GM19328 (cell line): ENCODE measurements at regions not wholly inside any gene's neighbourhood (a gene's known extent, or its start where the extent isn't known, plus 50 kb on each side); places are given as distances from the start of the nearest gene placed in this dataset.
A peak's percentile ranks its signal among the peaks of the same experiment; 100 is the strongest.
"Not testable (repeated sequence)": the region's sequence is repeated elsewhere in the genome, so short reads cannot be mapped to it uniquely, and the experiment has no call there.

Source experiments
- ATAC-seq: cut with Tn5 transposase; IDR thresholded peaks from one replicate; pipeline ENCODE4 v1.9.1; 2021; ENCODE audit warnings: mild to moderate bottlenecking, moderate library complexity; ENCODE audit not compliant: unreplicated experiment

DNA sequence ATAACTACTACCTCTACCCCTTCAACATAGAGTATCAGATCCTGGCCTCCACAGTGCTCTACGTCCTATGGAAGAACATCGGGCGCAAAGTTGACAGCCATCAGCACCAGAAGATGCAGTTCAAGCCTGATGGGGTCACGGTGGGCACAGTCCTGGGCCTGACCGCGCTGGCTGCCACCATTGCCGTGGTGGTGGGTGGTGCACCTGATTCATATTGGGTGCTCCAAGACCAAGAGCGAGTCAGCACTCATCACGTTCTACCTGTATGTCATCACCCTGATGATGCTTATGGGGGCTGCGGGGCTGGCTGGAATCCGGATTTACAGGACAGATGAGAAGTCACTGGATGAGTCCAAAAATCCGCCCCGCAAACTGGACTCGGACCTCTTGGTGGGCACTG, 846.4 kb downstream of the RPIA start:
- not testable (repeated sequence) for ATAC-seq

DNA sequence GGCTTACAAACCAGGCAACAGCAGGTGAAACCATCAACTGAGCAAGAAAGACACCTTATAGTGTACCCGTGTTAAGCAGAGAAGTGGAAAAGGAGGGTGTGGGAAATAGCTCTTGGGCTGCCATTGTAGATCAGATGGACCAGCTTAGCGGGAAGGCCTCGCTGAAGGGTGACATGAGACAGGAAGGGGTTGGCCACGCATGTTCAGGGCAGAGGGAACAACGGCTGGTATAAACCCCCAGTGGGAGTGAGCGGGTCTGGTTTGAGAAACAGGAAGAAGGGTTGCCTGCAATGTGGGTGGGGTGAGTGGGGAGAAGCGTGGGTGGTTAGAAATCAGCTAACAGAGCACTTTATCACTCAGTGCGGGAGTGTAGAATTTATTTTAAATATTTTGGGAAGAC, 852.6 kb downstream of the RPIA start:
- not testable (repeated sequence) for ATAC-seq

DNA sequence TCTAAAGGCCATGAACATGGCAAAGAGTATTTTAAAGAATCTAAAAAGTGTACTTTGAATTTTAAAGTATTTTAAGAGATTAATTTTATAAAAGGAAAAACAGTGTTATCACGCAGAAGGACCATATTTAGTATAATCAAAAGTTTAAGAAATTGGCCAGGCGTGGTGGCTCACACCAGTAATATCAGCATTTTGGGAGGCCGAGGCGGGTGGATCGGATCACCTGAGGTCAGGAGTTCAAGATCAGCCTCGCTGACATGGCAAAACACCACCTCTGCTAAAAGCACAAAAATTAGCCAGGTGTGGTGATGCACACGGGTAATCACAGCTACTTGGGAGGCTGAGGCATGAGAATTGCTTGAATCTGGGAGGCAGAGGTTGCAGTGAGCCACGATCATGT, 887.7 kb downstream of the RPIA start:
- ATAC-seq, result not testable (repeated sequence)

DNA sequence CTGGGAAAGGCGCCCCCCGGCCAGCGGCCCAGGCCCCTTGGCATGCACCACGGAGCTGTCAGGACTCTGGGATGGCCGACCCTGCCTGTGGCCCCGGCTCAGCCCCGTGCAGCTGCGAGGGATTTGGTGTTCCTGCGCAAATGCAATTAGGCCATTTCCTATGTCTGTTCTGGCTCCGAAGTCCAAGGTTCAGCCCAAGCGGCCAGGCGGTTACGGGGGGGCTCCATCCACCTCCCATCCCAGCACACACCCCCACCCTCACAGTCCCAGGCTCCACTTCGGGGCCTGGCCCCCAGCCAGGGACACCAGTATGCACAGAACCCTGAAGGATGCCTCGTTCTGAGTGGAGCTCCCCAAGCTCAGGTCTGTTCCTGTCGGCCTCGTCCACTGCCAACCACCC, 891.3 kb downstream of the RPIA start:
- ATAC-seq, result not testable (repeated sequence)

DNA sequence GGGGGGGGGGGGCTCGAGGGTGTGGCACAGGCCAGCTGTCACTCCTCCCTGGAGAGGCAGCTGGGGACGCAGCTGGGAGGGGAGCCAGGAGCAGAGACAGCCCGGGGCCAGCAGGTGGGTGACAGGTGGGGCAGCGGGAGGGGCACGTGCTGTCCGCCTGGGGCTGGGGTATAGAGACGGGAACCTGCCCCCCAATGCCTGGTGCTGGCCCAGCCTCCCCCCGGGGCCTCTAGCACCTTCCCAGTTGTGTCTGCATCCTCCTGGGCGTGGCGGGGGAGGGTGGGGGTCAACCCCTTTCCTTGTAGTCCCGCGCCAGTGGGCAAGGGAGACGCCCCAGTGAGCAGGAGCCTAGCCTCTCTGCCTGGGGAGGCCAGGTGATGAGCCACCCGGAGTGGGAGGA, 892.6 kb downstream of the RPIA start:
- ATAC-seq, result not testable (repeated sequence)

DNA sequence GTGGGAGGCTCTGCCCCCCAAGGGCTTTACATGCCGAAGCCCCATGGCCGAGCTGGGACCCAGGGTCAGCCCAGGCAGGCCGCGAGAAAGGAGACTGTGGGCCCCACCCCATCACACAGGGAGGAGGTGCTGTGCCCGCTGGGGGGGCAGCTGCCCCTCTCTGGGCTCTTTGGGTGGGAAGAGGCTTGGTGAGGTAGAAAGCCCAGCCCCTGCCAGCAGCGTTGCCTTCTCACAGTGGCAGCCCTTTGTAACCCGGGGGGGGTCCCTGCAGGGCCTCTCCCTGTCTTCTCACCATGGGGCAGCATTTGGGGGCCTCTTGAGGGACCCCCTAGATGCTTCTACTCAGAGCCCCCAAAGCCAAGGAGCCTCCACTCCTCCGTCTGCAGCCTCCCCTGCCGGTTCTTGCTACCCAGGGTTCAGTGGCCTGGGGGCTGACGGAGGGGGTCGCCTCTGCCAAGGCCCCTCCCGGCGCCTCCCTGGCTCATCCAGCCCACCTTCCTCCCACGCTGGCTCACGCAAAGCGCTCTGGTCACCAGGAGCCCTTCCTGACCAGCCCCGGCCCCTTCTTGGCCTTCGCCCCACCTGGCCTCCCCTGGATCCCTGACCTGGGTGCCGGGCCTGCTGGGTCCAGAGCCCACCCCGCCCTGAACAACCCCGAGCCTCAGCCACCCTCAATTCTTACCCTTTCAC, 893.5 kb downstream of the RPIA start:
- ATAC-seq, result not testable (repeated sequence)

DNA sequence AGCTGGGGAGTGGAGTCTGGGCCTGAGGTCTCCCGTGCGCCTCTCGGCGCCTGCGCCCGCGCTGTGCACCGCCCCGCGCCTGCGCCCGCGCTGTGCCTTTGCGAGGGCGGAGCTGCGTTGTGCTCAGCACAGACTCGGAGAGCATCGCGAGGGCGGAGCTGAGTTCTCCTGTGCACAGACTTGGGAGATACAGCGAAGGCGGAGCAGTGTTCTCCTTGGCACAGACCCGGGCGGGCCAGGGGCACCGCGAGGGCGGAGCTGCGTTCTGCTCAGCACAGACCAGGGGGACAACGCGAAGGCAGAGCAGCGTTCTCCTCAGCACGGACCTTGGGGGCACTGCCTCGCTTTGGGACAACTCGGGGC, 894.1 kb downstream of the RPIA start:
- ATAC-seq, result peak; percentile 100

DNA sequence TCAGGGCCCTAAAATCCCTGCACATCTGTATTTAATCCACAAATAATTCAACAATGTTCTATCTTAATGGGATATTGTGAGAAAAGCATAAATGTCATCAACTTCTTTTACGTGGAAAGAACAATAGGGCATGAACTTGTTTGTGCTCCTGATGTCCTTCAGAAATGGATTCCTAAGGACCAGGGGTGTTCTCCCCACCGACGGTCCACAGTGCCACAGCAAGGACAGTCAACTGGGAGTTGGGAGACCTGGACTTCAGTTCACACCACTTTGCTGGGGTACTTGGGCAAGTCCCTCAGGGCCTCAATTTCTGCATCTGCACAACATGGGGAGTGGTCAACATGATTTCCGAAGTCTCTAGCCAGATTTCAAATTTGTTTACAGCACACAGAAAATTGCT, 908.4 kb downstream of the RPIA start:
- not testable (repeated sequence) for ATAC-seq

DNA sequence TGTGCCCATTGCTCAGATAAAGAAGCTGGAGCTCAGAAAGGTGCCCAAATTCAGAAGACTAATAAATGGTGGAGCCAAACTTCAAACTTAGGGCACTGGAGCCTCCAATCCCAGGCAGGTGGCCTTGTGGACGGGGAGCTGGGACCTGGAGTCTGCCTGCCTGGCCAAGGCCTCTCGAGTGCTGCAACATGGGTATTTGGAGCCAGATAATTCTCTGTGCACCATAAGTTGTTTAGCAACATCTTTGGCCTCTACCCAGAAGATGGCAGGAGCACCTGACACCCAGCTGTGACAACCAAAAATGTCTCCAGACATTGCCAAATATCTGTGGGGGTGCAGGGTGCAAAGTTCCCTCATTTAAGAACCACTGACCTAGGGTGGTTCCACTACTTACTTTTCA, 915.0 kb downstream of the RPIA start:
- not testable (repeated sequence) for ATAC-seq

DNA sequence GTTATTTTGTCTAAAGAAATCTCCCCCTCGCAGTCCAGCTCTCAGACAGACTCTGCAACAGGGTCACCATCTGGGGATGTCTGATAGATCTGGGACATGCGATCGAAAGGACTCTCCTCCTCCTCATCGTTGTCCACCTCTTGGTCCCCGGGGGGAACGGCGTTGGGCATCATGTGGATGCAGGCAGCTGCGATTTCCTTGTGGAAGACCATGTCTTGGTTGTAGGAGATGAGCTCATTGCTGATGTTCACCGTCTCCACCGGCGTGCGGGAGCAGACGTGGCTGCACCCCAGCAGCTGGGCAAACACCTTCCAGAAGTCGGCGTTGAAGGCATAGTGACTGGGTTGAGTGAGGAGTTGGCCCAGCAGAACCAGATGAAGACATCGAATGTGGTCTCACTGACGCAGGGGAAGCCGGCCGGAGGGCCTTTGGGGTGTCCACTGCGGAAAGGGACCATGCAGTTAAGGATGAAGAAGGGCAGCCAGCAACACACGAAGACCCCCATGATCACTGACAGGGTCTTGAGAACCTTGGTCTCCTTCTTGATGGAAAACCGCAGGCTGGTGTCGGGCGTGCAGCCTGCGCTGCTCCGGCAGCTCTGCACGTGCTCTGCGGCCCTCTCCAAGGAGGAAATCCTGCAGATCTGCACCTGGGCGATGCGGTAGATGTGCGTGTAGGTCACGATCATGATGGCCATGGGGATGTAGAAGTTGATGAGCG, 918.9 kb downstream of the RPIA start:
- not testable (repeated sequence) for ATAC-seq

DNA sequence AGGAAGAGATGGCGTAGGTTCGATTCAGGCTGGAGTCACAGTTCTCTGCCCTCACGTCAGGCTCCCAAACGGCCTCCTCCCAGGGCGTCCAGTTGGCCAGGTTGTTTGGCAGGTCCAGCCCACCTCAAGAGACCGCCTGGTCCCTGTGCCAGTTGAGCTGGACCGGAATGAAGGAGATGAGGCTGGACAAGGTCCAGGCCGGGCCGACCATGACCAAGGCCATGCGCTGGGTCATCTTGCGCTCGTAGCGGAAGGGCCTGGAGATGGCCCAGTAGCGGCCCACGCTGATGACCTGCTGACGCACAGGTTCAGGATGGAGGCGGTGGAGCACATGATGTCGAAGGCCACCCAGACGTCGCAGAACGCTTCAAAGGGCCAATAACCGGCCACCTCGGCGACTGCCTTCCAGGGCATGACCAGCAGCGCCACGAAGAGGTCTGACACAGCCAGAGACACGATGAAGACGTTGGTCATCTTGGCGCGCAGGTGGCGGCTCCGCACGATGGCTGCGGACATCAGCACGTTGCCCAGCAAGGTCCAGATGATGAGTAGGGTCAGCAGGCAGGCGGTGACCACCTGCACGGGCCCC, 919.5 kb downstream of the RPIA start:
- not testable (repeated sequence) for ATAC-seq

DNA sequence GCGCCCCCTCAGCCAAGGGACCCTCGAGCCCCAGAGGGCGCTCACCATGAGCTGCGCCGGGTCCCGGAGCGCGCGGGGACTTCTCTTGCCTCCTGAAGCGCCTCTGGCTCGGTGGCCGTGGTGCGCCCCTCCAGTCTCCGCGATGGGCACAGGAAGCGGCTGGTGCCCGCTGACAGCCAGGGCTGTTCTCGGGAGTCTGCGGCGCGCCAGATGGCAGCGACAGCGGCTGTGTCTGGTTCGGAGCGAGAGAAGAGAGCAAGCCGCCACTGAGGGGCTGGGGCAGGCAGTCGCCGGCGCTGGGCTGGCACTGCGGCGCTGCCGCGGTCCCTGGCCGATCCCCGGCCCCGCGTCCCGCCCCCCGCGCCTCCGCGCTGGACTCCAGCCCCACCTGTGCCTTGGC, 920.2 kb downstream of the RPIA start:
- not testable (repeated sequence) for ATAC-seq

DNA sequence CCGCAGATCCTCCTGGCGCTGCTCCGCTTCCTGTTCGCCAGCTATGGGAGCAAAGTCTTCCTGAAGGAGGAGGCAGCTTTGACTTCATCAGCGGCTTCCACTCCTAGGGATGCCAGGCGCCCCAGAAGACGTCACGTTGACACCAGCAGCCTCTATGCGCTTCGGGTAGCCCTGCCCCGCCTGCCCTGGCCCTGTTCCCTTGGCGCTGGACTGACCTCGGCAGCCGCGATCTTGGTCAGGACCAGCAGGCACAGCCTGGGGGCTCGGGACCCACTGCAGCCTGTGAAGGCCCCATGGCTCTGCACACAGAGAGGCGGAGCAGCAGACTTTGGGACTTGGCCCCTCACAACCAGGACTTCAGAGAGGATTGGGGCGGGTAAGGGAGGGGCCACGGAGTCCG, 957.8 kb downstream of the RPIA start:
- not testable (repeated sequence) for ATAC-seq

DNA sequence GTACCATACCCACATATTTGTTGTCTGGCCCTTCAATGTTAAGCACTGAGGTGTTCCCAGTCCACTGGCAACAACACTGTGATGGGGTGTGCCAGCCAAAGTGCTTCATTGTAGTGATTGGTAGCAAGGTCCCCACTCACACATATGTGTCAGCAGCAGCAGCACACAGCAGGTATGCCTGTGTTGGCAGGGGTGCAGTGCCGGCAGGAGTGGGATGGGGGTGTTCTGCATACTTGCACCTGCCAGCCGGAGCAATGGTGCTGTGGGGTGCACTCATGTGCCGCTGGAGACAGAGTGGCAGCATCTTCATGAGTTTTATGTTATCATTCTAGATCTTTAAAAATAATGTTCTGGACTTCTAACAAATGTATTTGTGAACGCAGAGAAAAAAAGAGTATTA, 987.8 kb downstream of the RPIA start:
- not testable (repeated sequence) for ATAC-seq
